ENCODE measurements at regions not wholly inside any gene's neighbourhood (a gene's known extent, or its start where the extent isn't known, plus 50 kb on each side); places are given as distances from the start of the nearest gene placed in this dataset.
"Not testable (repeated sequence)": the region's sequence is repeated elsewhere in the genome, so short reads cannot be mapped to it uniquely, and the experiment has no call there.

- DNase-seq (ENCODE audit: low spot score), result no peak
These were observed 74.9 kb downstream of the ALG10 start for GRCh38 chr12:34097213-34097612.

GRCh38 chr12:34105392-34105933 is 83.2 kb downstream of the ALG10 start:
- no peak for DNase-seq (ENCODE audit: low spot score)

GRCh38 chr12:34106172-34106571 is 83.9 kb downstream of the ALG10 start:
- DNase-seq (ENCODE audit: low spot score), result no peak

- no peak for DNase-seq (ENCODE audit: low spot score)
These were observed 84.7 kb downstream of the ALG10 start for GRCh38 chr12:34107016-34107415.

- DNase-seq (ENCODE audit: low spot score), result no peak
These were observed 85.6 kb downstream of the ALG10 start for GRCh38 chr12:34107781-34108404.

- no peak for DNase-seq (ENCODE audit: low spot score)
These were observed 86.1 kb downstream of the ALG10 start for GRCh38 chr12:34108405-34108803.

GRCh38 chr12:34108967-34109366 is 86.7 kb downstream of the ALG10 start:
- no peak for DNase-seq (ENCODE audit: low spot score)

GRCh38 chr12:34109390-34109789 is 87.1 kb downstream of the ALG10 start:
- DNase-seq (ENCODE audit: low spot score), result no peak

GRCh38 chr12:34109909-34110531 is 87.7 kb downstream of the ALG10 start:
- DNase-seq (ENCODE audit: low spot score), result not testable (repeated sequence)

- no peak for DNase-seq (ENCODE audit: low spot score)
These were observed 97.1 kb downstream of the ALG10 start for GRCh38 chr12:34119366-34119765.

- no peak for DNase-seq (ENCODE audit: low spot score)
These were observed 99.1 kb downstream of the ALG10 start for GRCh38 chr12:34121360-34121759.

- not testable (repeated sequence) for DNase-seq (ENCODE audit: low spot score)
These were observed 100.8 kb downstream of the ALG10 start for GRCh38 chr12:34123092-34123491.

- no peak for DNase-seq (ENCODE audit: low spot score)
These were observed 102.3 kb downstream of the ALG10 start for GRCh38 chr12:34124608-34125007.

- DNase-seq (ENCODE audit: low spot score), result no peak
These were observed 103.9 kb downstream of the ALG10 start for GRCh38 chr12:34126239-34126641.

GRCh38 chr12:34126805-34127204 is 104.5 kb downstream of the ALG10 start:
- no peak for DNase-seq (ENCODE audit: low spot score)

- not testable (repeated sequence) for DNase-seq (ENCODE audit: low spot score)
These were observed 105.1 kb downstream of the ALG10 start for GRCh38 chr12:34127379-34127778.

- DNase-seq (ENCODE audit: low spot score), result no peak
These were observed 120.1 kb downstream of the ALG10 start for GRCh38 chr12:34142430-34142829.

- DNase-seq (ENCODE audit: low spot score), result no peak
These were observed 128.7 kb downstream of the ALG10 start for GRCh38 chr12:34151019-34151418.

- DNase-seq (ENCODE audit: low spot score), result no peak
These were observed 141.1 kb downstream of the ALG10 start for GRCh38 chr12:34163443-34163842.

GRCh38 chr12:34166427-34167060 is 144.2 kb downstream of the ALG10 start:
- DNase-seq (ENCODE audit: low spot score), result no peak

- DNase-seq (ENCODE audit: low spot score), result not testable (repeated sequence)
These were observed 146.2 kb downstream of the ALG10 start for GRCh38 chr12:34168507-34168906.

GRCh38 chr12:34186492-34186891 is 164.2 kb downstream of the ALG10 start:
- no peak for DNase-seq (ENCODE audit: low spot score)

All from mesenteric fat pad (tissue), 1 donor.